RKO (cell line): ENCODE measurements at regions not wholly inside any gene's neighbourhood (a gene's known extent, or its start where the extent isn't known, plus 50 kb on each side); places are given as distances from the start of the nearest gene placed in this dataset.

ENCODE experiments used
- DNase-seq: peaks from one replicate; pipeline ENCODE4 v3.0.0-alpha.2; 2016; ENCODE audit warnings: low spot score

- no peak for DNase-seq
These were observed 510.2 kb downstream of the RASEF start for GRCh38 chr9:82552784-82553183.

- peak; percentile 28 for DNase-seq
These were observed 509.1 kb downstream of the RASEF start for GRCh38 chr9:82553654-82554366.

- DNase-seq = no peak
These were observed 508.6 kb downstream of the RASEF start for GRCh38 chr9:82554381-82554780.

- DNase-seq = no peak
These were observed 507.9 kb downstream of the RASEF start for GRCh38 chr9:82555031-82555430.

GRCh38 chr9:82555431-82556051 lies 507.4 kb downstream of the RASEF start:
- no peak for DNase-seq

- no peak for DNase-seq
These were observed 504.6 kb downstream of the RASEF start for GRCh38 chr9:82558346-82558745.

GRCh38 chr9:82558855-82559630 lies 503.9 kb downstream of the RASEF start:
- no peak for DNase-seq

- DNase-seq = no peak
These were observed 502.9 kb downstream of the RASEF start for GRCh38 chr9:82560036-82560435.

- no peak for DNase-seq
These were observed 502.5 kb downstream of the RASEF start for GRCh38 chr9:82560457-82560904.

GRCh38 chr9:82563094-82563493 lies 499.8 kb downstream of the RASEF start:
- DNase-seq = no peak

- DNase-seq = no peak
These were observed 499.1 kb downstream of the RASEF start for GRCh38 chr9:82563841-82564240.

- no peak for DNase-seq
These were observed 497.6 kb downstream of the RASEF start for GRCh38 chr9:82565188-82565969.

GRCh38 chr9:82567953-82568352 lies 495.0 kb downstream of the RASEF start:
- no peak for DNase-seq

GRCh38 chr9:82570226-82570625 lies 492.7 kb downstream of the RASEF start:
- no peak for DNase-seq

- no peak for DNase-seq
These were observed 491.4 kb downstream of the RASEF start for GRCh38 chr9:82571540-82571939.

- DNase-seq = no peak
These were observed 490.8 kb downstream of the RASEF start for GRCh38 chr9:82572146-82572545.

GRCh38 chr9:82574911-82575310 lies 488.0 kb downstream of the RASEF start:
- no peak for DNase-seq

- no peak for DNase-seq
These were observed 482.0 kb downstream of the RASEF start for GRCh38 chr9:82580921-82581320.

- no peak for DNase-seq
These were observed 481.4 kb downstream of the RASEF start for GRCh38 chr9:82581516-82581915.

GRCh38 chr9:82581935-82582334 lies 481.0 kb downstream of the RASEF start:
- no peak for DNase-seq

GRCh38 chr9:82582693-82583092 lies 480.2 kb downstream of the RASEF start:
- DNase-seq = no peak

GRCh38 chr9:82583524-82583923 lies 479.4 kb downstream of the RASEF start:
- no peak for DNase-seq
